ENCODE measurements at regions not wholly inside any gene's neighbourhood (a gene's known extent, or its start where the extent isn't known, plus 50 kb on each side); places are given as distances from the start of the nearest gene placed in this dataset.
"Not testable (repeated sequence)": the region's sequence is repeated elsewhere in the genome, so short reads cannot be mapped to it uniquely, and the experiment has no call there.

- Histone ChIP-seq H3K4me1 (ENCODE audit: insufficient read depth, low read length) (no peaks in the 10 kb centered on the region), H3K36me3 (ENCODE audit: insufficient read depth, low read length) (no peaks in the 10 kb centered on the region), H3K27me3 (ENCODE audit: insufficient read depth, low read length) (no peaks in the 10 kb centered on the region), H3K9me3 (ENCODE audit: low read length) (peaks cover 2% of the 10 kb centered on the region), H2AFZ (ENCODE audit: low read depth, low read length) (no peak overlapping the region), H3K4me3 (ENCODE audit: low read length) (no peak overlapping the region)
Measured at GRCh38 chr3:177249203-177249602, 51.9 kb upstream of the TBL1XR1 start.

GRCh38 chr3:177250151-177250550 is 52.9 kb upstream of the TBL1XR1 start:
- Histone ChIP-seq H3K36me3 (ENCODE audit: insufficient read depth, low read length) (no peaks in the 10 kb centered on the region), H3K9me3 (ENCODE audit: low read length) (peaks cover 2% of the 10 kb centered on the region), H3K4me1 (ENCODE audit: insufficient read depth, low read length) (no peaks in the 10 kb centered on the region), H3K27me3 (ENCODE audit: insufficient read depth, low read length) (no peaks in the 10 kb centered on the region), H3K4me3 (ENCODE audit: low read length) (no peak overlapping the region), H2AFZ (ENCODE audit: low read depth, low read length) (no peak overlapping the region)

DNA sequence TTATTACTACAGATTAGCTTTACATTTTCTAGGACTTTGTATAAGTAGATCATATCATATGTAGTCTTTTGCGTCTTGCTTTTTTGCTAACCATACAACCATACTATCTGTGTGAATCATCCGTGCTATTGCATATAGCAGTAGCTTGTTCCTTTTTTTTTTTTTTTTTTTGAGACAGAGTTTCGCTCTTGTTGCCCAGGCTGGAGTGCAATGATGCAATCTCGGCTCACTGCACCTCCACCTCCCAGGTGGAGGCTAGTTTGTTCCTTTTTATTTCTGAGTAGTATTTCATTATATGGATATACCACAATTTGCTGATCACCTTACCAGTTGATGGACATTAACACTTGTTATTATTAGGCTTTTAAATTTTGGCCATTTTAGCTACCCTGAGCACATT is 54.5 kb upstream of the TBL1XR1 start:
- Histone ChIP-seq H3K36me3 (ENCODE audit: insufficient read depth, low read length) (no peaks in the 10 kb centered on the region), H3K9me3 (ENCODE audit: low read length) (peaks cover 2% of the 10 kb centered on the region)

DNA sequence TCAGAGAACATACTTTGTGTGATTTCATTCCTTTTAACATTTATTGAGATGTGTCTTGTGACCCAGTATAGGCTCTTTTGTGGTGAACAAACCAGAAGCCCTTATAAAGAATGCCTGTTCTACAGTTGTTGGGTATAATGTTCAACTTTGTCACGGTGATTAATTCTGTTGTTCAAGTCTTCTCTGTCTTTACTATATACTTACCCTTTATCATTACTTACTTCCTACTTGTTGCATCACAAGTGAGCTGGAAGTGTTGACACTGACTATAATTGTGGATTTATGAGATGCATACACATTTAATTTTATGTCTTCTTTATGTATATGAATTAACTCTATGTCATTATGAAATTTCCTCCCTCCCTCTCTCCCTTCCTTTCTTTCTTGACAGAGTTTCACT is 59.7 kb upstream of the TBL1XR1 start:
- no peak overlapping the region for H3K4me3 ChIP-seq (ENCODE audit: low read length)
- no peaks in the 10 kb centered on the region for H3K9me3 ChIP-seq (ENCODE audit: low read length)
- H3K4me1 ChIP-seq (ENCODE audit: insufficient read depth, low read length): no peaks in the 10 kb centered on the region
- no peak overlapping the region for H2AFZ ChIP-seq (ENCODE audit: low read depth, low read length)
- no peaks in the 10 kb centered on the region for H3K36me3 ChIP-seq (ENCODE audit: insufficient read depth, low read length)
- H3K27me3 ChIP-seq (ENCODE audit: insufficient read depth, low read length): no peaks in the 10 kb centered on the region

More for the DNA sequence above, 54.5 kb upstream of the TBL1XR1 start:
- Histone ChIP-seq H2AFZ (ENCODE audit: low read depth, low read length) (no peak overlapping the region), H3K27me3 (ENCODE audit: insufficient read depth, low read length) (no peaks in the 10 kb centered on the region), H3K4me1 (ENCODE audit: insufficient read depth, low read length) (no peaks in the 10 kb centered on the region), H3K4me3 (ENCODE audit: low read length) (no peak overlapping the region)

- Histone ChIP-seq H3K4me1 (ENCODE audit: insufficient read depth, low read length) (no peaks in the 10 kb centered on the region), H3K9me3 (ENCODE audit: low read length) (no peaks in the 10 kb centered on the region), H3K4me3 (ENCODE audit: low read length) (no peak overlapping the region), H2AFZ (ENCODE audit: low read depth, low read length) (no peak overlapping the region), H3K36me3 (ENCODE audit: insufficient read depth, low read length) (no peaks in the 10 kb centered on the region), H3K27me3 (ENCODE audit: insufficient read depth, low read length) (no peaks in the 10 kb centered on the region)
Measured at GRCh38 chr3:177257625-177258024, 60.3 kb upstream of the TBL1XR1 start.

GRCh38 chr3:177262396-177262795 is 65.1 kb upstream of the TBL1XR1 start:
- Histone ChIP-seq H3K9me3 (ENCODE audit: low read length) (no peaks in the 10 kb centered on the region), H3K4me1 (ENCODE audit: insufficient read depth, low read length) (no peaks in the 10 kb centered on the region), H2AFZ (ENCODE audit: low read depth, low read length) (no peak overlapping the region), H3K27me3 (ENCODE audit: insufficient read depth, low read length) (no peaks in the 10 kb centered on the region), H3K4me3 (ENCODE audit: low read length) (no peak overlapping the region), H3K36me3 (ENCODE audit: insufficient read depth, low read length) (no peaks in the 10 kb centered on the region)

DNA sequence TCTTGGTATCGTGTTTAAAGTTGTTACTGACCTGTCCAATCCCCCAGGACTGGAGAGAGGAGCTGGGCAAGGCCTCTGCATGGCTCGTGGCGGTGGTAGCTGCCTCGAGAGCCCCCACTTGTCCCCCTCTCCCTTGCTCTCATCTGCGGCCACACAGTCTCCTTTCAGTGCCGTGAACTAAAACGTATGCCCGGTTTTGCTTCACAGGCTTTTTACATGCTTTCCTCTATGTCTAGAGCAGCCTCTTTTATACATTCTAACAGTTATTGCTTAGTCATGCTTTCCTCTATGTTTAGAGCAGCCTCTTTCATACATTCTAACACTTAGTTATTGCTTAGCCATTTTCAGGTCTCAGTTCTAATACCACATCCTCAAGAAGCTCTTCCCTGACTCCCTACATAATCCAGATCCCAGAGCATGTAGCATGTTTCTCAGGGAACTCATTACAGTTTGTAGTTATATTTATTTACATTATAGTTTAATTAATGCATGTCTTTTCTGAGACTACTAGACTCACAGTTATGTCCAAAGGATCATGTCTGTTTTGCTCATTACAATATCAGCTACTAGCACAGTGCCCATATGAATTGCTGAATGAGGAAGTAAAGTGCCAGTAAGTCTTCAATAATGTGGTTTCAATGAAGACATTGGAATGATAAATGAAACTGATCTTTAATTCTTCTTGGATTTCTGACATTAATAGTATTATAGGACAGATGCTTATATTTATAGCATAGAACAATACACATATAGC is 66.5 kb upstream of the TBL1XR1 start:
- Histone ChIP-seq H3K36me3 (ENCODE audit: insufficient read depth, low read length) (no peaks in the 10 kb centered on the region), H3K9me3 (ENCODE audit: low read length) (no peaks in the 10 kb centered on the region), H3K27me3 (ENCODE audit: insufficient read depth, low read length) (no peaks in the 10 kb centered on the region), H3K4me1 (ENCODE audit: insufficient read depth, low read length) (no peaks in the 10 kb centered on the region), H2AFZ (ENCODE audit: low read depth, low read length) (no peak overlapping the region), H3K4me3 (ENCODE audit: low read length) (no peak overlapping the region)

DNA sequence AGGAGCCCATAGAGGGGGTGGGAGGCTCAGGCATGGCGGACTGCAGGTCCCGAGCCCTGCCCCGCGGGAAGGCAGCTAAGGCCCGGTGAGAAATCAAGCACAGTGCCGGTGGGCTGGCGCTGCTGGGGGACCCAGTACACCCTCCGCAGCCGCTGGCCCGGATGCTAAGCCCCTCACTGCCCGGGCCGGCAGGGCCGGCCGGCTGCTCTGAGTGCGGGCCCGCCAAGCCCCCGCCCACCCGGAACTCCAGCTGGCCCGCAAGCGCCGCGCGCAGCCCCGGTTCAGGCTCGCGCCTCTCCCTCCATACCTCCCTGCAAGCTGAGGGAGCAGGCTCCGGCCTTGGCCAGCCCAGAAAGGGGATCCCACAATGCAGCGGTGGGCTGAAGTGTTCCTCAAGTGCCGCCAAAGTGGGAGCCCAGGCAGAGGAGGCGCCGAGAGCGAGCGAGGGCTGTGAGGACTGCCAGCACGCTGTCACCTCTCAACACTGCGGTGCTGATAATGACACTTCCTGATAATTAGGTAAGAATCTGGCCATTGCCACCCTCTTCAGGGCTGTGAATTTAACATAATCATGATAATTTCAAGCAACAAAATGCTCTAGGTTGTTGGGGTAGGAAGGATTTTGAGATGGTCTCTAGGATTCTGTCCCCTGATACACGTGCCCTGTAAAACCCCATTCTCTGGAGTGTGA is 74.7 kb upstream of the TBL1XR1 start:
- not testable (repeated sequence) for H2AFZ ChIP-seq (ENCODE audit: low read depth, low read length); H3K4me3 ChIP-seq (ENCODE audit: low read length); H3K4me1 ChIP-seq (ENCODE audit: insufficient read depth, low read length); H3K9me3 ChIP-seq (ENCODE audit: low read length); H3K36me3 ChIP-seq (ENCODE audit: insufficient read depth, low read length); H3K27me3 ChIP-seq (ENCODE audit: insufficient read depth, low read length)

GRCh38 chr3:177278016-177278415 is 80.7 kb upstream of the TBL1XR1 start:
- Histone ChIP-seq H3K36me3 (ENCODE audit: insufficient read depth, low read length) (no peaks in the 10 kb centered on the region), H3K4me1 (ENCODE audit: insufficient read depth, low read length) (no peaks in the 10 kb centered on the region), H3K9me3 (ENCODE audit: low read length) (no peaks in the 10 kb centered on the region), H2AFZ (ENCODE audit: low read depth, low read length) (no peak overlapping the region), H3K27me3 (ENCODE audit: insufficient read depth, low read length) (no peaks in the 10 kb centered on the region), H3K4me3 (ENCODE audit: low read length) (no peak overlapping the region)

DNA sequence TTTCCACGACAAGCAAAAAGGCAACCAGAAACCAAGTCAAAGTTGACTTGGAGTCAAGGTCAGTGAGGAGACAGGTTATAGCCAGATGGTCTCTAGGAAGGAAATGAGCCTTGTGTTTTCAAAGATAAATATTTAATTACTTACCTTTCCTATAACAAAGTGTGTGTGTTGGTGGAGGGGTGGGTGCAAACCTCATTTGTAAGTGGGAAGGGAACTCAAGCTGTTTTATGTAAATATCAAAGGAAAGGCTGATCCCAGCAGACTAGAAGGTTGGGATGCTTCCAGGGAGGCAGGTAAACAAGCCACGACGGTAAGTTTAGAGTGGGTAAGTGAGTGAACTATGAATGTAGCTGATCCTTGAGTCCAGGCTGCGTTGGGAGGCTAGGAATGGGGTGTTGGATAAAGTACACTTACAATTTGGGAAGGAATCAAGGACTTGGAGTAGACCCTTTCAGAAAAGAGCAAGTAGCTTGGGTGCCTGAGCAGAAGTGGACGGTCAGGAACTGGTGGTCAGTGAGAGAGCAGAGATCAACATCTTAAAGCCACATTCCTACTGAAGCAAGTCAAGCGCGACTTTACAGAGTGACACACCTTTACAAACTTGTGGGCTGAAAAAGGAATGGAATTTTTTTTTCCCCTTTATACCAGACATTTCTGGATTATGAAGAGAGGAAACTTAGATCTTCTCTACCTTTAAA is 82.0 kb upstream of the TBL1XR1 start:
- Histone ChIP-seq H3K9me3 (ENCODE audit: low read length) (no peaks in the 10 kb centered on the region), H3K36me3 (ENCODE audit: insufficient read depth, low read length) (no peaks in the 10 kb centered on the region), H3K27me3 (ENCODE audit: insufficient read depth, low read length) (no peaks in the 10 kb centered on the region), H3K4me3 (ENCODE audit: low read length) (no peak overlapping the region), H2AFZ (ENCODE audit: low read depth, low read length) (no peak overlapping the region), H3K4me1 (ENCODE audit: insufficient read depth, low read length) (peaks cover 6% of the 10 kb centered on the region)

DNA sequence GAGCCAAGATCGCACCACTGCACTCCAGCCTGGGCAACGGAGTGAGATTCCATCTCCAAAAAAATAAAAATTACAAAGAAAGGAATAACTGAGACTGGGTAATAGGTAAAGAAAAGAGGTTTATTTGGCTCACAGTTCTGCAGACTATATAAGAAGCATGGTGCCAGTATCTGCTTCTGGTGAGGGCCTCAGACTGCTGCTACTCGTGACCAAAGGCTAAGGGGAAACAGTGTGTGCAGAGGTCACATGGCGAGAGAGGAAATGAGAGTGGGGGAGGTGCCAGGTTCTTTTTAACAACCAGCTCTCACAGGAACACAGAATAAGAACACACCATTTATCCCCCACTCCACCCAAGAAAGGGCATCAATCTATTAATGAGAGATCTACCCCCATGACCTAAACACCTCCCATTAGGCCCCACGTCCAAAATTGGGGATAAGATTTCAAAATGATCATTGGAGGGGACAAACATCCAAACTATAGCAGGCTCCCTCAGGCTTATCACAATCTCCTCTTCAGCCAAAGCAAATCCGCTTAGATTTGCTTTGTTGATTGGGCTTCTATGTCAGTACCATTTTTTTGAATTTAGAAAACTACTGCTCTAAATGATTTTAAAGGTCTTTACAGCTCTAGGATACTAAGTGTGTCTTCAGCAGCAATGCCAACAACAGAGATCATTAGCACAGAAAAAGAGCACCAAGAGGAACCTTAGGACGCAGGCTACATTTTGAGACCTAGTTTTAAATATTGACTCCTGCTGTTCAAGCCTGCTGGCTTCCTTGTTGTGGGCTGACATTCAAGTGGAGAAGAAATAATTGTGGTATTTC is 84.2 kb upstream of the TBL1XR1 start:
- Histone ChIP-seq H3K4me1 (ENCODE audit: insufficient read depth, low read length) (peaks cover 12% of the 10 kb centered on the region), H3K4me3 (ENCODE audit: low read length) (no peak overlapping the region), H3K36me3 (ENCODE audit: insufficient read depth, low read length) (no peaks in the 10 kb centered on the region), H3K27me3 (ENCODE audit: insufficient read depth, low read length) (no peaks in the 10 kb centered on the region), H2AFZ (ENCODE audit: low read depth, low read length) (no peak overlapping the region), H3K9me3 (ENCODE audit: low read length) (no peaks in the 10 kb centered on the region)

- Histone ChIP-seq H3K9me3 (ENCODE audit: low read length) (no peaks in the 10 kb centered on the region), H3K4me3 (ENCODE audit: low read length) (no peak overlapping the region), H3K27me3 (ENCODE audit: insufficient read depth, low read length) (no peaks in the 10 kb centered on the region), H3K36me3 (ENCODE audit: insufficient read depth, low read length) (no peaks in the 10 kb centered on the region), H2AFZ (ENCODE audit: low read depth, low read length) (no peak overlapping the region), H3K4me1 (ENCODE audit: insufficient read depth, low read length) (peaks cover 12% of the 10 kb centered on the region)
Measured at GRCh38 chr3:177282119-177282655, 84.9 kb upstream of the TBL1XR1 start.

Measured in neuron (in vitro differentiated cells).